Trophoblast cell (in vitro differentiated cells and primary cell): ENCODE measurements at regions not wholly inside any gene's neighbourhood (a gene's known extent, or its start where the extent isn't known, plus 50 kb on each side); places are given as distances from the start of the nearest gene placed in this dataset.
"Not testable (repeated sequence)": the region's sequence is repeated elsewhere in the genome, so short reads cannot be mapped to it uniquely, and the experiment has no call there.

Source experiments
- DNase-seq, 2 donors: peaks; one replicate each; pipeline ENCODE4 v3.0.0-alpha.2; 2016
- H2AFZ ChIP-seq: 2 replicates; pipeline ENCODE4 v1.6.1; 2013; ENCODE audit warnings: low read length, moderate library complexity, mild to moderate bottlenecking; ENCODE audit not compliant: insufficient read depth, poor library complexity
- H2AK5ac ChIP-seq: 2 replicates; pipeline ENCODE4 v1.6.1; 2013; ENCODE audit warnings: mild to moderate bottlenecking, low read length
- H2BK120ac ChIP-seq: 2 replicates; pipeline ENCODE4 v1.6.1; 2013; ENCODE audit warnings: low read length, mild to moderate bottlenecking, moderate library complexity; ENCODE audit not compliant: insufficient read depth, poor library complexity
- H2BK12ac ChIP-seq: 2 replicates; pipeline ENCODE4 v1.6.1; 2013; ENCODE audit warnings: mild to moderate bottlenecking, low read length, moderate library complexity
- H2BK5ac ChIP-seq: 2 replicates; pipeline ENCODE4 v1.6.1; 2013; ENCODE audit warnings: low read length, low read depth, moderate library complexity, mild to moderate bottlenecking; ENCODE audit not compliant: poor library complexity
- H3K14ac ChIP-seq: 2 replicates; pipeline ENCODE4 v1.6.1; 2013; ENCODE audit warnings: mild to moderate bottlenecking, low read length
- H3K18ac ChIP-seq: 2 replicates; pipeline ENCODE4 v1.6.1; 2013; ENCODE audit warnings: mild to moderate bottlenecking, low read length
- H3K23ac ChIP-seq: 2 replicates; pipeline ENCODE4 v1.6.1; 2013; ENCODE audit warnings: low read length
- H3K27ac ChIP-seq: 2 replicates; pipeline ENCODE4 v1.5.1; 2013; ENCODE audit warnings: low read depth, mild to moderate bottlenecking, inconsistent platforms, low read length, moderate library complexity
- H3K27me3 ChIP-seq: 2 replicates; pipeline ENCODE4 v1.6.1; 2013; ENCODE audit warnings: inconsistent platforms, mild to moderate bottlenecking, low read length, moderate library complexity; ENCODE audit not compliant: insufficient read depth
- H3K36me3 ChIP-seq, 2 experiments: 1 replicate in 1 of 2; 2 replicates in 1 of 2; pipeline ENCODE4 v1.6.1; 2013; ENCODE audit warnings: low read length in 2 of 2, mild to moderate bottlenecking in 2 of 2, moderate library complexity in 1 of 2; ENCODE audit not compliant: insufficient read depth in 2 of 2, control insufficient read depth in 1 of 2
- H3K4ac ChIP-seq: 2 replicates; pipeline ENCODE4 v1.6.1; 2013; ENCODE audit warnings: low read depth, mild to moderate bottlenecking, low read length, moderate library complexity
- H3K4me1 ChIP-seq, 2 experiments: 1 replicate in 1 of 2; 2 replicates in 1 of 2; pipeline ENCODE4 v1.6.1; 2013; ENCODE audit warnings: low read length in 2 of 2, mild to moderate bottlenecking in 2 of 2, moderate library complexity in 1 of 2; ENCODE audit not compliant: insufficient read depth in 2 of 2, control insufficient read depth in 1 of 2
- H3K4me2 ChIP-seq: 2 replicates; pipeline ENCODE4 v1.6.1; 2013; ENCODE audit warnings: inconsistent platforms, mild to moderate bottlenecking, low read length, moderate library complexity
- H3K4me3 ChIP-seq: 2 replicates; pipeline ENCODE4 v1.5.1; 2013; ENCODE audit warnings: mild to moderate bottlenecking, low read depth, low read length, inconsistent platforms
- H3K79me1 ChIP-seq: one replicate; pipeline ENCODE4 v1.6.1; 2013; ENCODE audit warnings: low read length
- H3K79me2 ChIP-seq: 2 replicates; pipeline ENCODE4 v1.6.1; 2013; ENCODE audit warnings: low read length, mild to moderate bottlenecking; ENCODE audit not compliant: control insufficient read depth, insufficient read depth, poor library complexity
- H3K9ac ChIP-seq: 2 replicates; pipeline ENCODE4 v1.6.1; 2013; ENCODE audit warnings: mild to moderate bottlenecking, low read length
- H3K9me3 ChIP-seq: 2 replicates; pipeline ENCODE4 v1.6.1; 2013; ENCODE audit warnings: low read depth, mild to moderate bottlenecking, control low read depth, inconsistent platforms, low read length; ENCODE audit not compliant: insufficient read depth
- H4K12ac ChIP-seq: 2 replicates; pipeline ENCODE4 v1.6.1; 2013; ENCODE audit warnings: low read depth, mild to moderate bottlenecking, low read length, moderate library complexity
- H4K8ac ChIP-seq: 2 replicates; pipeline ENCODE4 v1.6.1; 2013; ENCODE audit warnings: low read depth, mild to moderate bottlenecking, low read length, moderate library complexity
- H4K91ac ChIP-seq: one replicate; pipeline ENCODE4 v1.6.1; 2013; ENCODE audit warnings: low read depth, mild to moderate bottlenecking, low read length, moderate library complexity
- WGBS: extraction: QIAGEN DNeasy Blood & Tissue Kit; methylation state at CpG from one replicate; pipeline ENCODE4 v1.1.7; 2013; ENCODE audit warnings: missing lambda C conversion rate; ENCODE audit not compliant: insufficient read length, insufficient coverage; ENCODE audit errors: extremely low coverage; 5-methylcytosine and 5-hydroxymethylcytosine counted together

- H2AFZ ChIP-seq, H2BK120ac ChIP-seq, H3K23ac ChIP-seq, H2BK12ac ChIP-seq, H3K4me3 ChIP-seq, H2AK5ac ChIP-seq, H2BK5ac ChIP-seq, H3K4me2 ChIP-seq, H3K9me3 ChIP-seq, H4K12ac ChIP-seq, H3K79me2 ChIP-seq, H3K27ac ChIP-seq, H3K18ac ChIP-seq, H3K9ac ChIP-seq, H3K4ac ChIP-seq, H3K36me3 ChIP-seq, DNase-seq, H4K8ac ChIP-seq, H3K14ac ChIP-seq, H3K27me3 ChIP-seq, H3K79me1 ChIP-seq, H3K4me1 ChIP-seq, H4K91ac ChIP-seq: not testable (repeated sequence)
- no CpG with 5 or more reads among the region's 14 CpGs for WGBS
Measured at GRCh38 chr10:46773897-46774236, 137.4 kb upstream of the PTPN20 start.

GRCh38 chr10:46774366-46774765 lies 136.9 kb upstream of the PTPN20 start:
- H2BK120ac ChIP-seq, H2BK5ac ChIP-seq, H3K9ac ChIP-seq, H3K79me2 ChIP-seq, H3K18ac ChIP-seq, H2BK12ac ChIP-seq, H3K27ac ChIP-seq, H3K23ac ChIP-seq, H3K27me3 ChIP-seq, H3K4me3 ChIP-seq, H2AFZ ChIP-seq, H3K4me1 ChIP-seq, H3K4ac ChIP-seq, H4K91ac ChIP-seq, H3K14ac ChIP-seq, H3K9me3 ChIP-seq, H3K4me2 ChIP-seq, H3K36me3 ChIP-seq, DNase-seq, H4K12ac ChIP-seq, H2AK5ac ChIP-seq, H4K8ac ChIP-seq, H3K79me1 ChIP-seq: not testable (repeated sequence)
- WGBS: no CpG with 5 or more reads among the region's 42 CpGs

- H2AK5ac ChIP-seq, H2BK120ac ChIP-seq, H2BK12ac ChIP-seq, H4K8ac ChIP-seq, H3K27me3 ChIP-seq, H3K79me2 ChIP-seq, H3K79me1 ChIP-seq, H3K27ac ChIP-seq, H3K9me3 ChIP-seq, H3K4ac ChIP-seq, H3K4me2 ChIP-seq, H3K36me3 ChIP-seq, H3K14ac ChIP-seq, H3K4me3 ChIP-seq, H2AFZ ChIP-seq, H3K9ac ChIP-seq, DNase-seq, H3K18ac ChIP-seq, H3K4me1 ChIP-seq, H3K23ac ChIP-seq, H4K91ac ChIP-seq, H2BK5ac ChIP-seq, H4K12ac ChIP-seq: not testable (repeated sequence)
- WGBS: no CpG with 5 or more reads among the region's 44 CpGs
Measured at GRCh38 chr10:46774945-46775667, 136.1 kb upstream of the PTPN20 start.

- not testable (repeated sequence) for H2BK5ac ChIP-seq, H3K79me2 ChIP-seq, H3K4me2 ChIP-seq, H3K18ac ChIP-seq, H3K23ac ChIP-seq, H4K91ac ChIP-seq, H3K27me3 ChIP-seq, H4K12ac ChIP-seq, DNase-seq, H3K36me3 ChIP-seq, H2AFZ ChIP-seq, H3K9ac ChIP-seq, H4K8ac ChIP-seq, H3K4me1 ChIP-seq, H3K79me1 ChIP-seq, H3K14ac ChIP-seq, H2BK120ac ChIP-seq, H3K9me3 ChIP-seq, H3K27ac ChIP-seq, H3K4ac ChIP-seq, H2BK12ac ChIP-seq, H2AK5ac ChIP-seq, H3K4me3 ChIP-seq
- no CpG with 5 or more reads among the region's 17 CpGs for WGBS
Measured at GRCh38 chr10:46775668-46776059, 135.6 kb upstream of the PTPN20 start.
